Fibroblast of peridontal ligament (primary cell): ENCODE measurements at regions not wholly inside any gene's neighbourhood (a gene's known extent, or its start where the extent isn't known, plus 50 kb on each side); places are given as distances from the start of the nearest gene placed in this dataset.
"Not testable (repeated sequence)": the region's sequence is repeated elsewhere in the genome, so short reads cannot be mapped to it uniquely, and the experiment has no call there.

Experiments
- DNase-seq: peaks from one replicate; pipeline ENCODE4 v3.0.0-alpha.2; 2010; ENCODE audit errors: extremely low read depth

DNA sequence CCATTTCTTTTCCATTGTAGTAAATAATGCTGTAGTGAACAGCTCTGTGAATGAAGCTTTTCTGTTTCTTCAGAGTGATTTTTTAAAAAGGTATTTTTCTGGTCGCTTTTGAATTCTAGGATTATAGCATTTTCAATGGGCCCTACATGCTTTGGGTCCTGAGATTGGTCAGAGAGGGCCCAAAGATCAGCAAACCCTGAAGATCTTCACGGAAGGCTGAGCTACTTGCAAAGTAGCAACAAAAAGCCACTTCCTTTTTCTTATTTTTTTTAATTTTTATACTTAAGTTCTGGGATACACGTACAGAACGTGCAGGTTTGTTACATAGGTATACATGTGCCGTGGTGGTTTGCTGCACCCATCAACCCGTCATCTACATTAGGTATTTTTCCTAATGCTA lies 200.5 kb downstream of the FAT3 start:
- no peak for DNase-seq

DNA sequence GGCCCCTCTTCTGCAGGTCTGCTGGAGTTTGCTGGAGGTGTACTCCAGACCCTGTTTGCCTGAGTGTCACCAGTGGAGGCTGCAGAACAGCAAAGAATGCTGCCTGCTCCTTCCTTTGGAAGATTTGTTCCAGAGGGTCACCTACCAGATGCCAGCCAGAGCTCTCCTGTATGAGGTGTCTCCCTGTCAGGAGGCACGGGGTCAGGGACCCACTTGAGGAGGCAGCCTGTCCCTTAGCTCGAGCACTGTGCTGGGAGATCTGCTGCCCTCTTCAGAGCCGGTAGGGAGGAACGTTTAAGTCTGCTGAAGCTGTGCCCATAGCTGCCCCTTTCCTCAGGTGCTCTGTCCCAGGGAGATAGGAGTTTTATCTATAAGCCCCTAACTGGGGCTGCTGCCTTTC lies 207.9 kb downstream of the FAT3 start:
- no peak for DNase-seq

DNA sequence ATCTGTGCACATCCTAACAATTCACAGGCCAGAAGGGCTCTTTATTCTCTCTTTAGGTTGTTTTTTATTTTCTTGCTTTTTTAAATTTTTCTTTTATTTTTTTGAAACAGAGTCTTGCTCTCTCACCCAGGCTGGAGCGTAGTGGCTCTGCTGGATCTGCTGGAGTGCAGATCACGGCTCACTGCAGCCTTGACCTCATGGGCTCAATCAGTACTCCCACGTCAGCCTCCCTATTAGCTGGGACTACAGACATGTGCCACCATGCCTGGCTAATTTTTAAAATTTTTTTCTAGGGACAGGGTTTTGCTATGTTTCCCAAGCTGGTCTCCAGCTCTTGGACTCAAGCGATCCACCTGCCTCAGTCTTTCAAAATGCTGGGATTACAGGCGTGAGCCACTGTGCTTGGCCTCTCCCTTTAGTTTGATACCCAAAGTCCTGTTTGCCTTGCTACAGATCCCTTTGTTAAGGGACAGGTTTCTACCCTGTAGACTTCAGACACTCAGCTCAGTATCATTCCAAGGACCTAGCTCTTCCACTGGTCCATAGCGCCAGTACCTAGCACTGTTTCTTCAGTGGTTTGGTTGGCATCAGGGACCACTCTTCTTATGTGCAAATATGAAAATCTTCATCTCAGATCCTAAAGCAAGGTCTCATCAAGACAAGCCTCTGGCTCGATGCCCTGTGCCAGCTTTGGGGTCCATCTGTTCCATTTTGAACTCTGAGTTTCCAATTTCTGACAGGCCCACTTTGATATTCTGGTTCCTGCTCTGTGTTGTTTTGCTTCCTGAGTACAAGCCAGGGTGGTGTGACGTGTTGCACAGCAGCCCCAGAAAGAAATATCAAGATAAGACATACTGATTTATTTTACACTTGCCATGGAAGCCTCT lies 211.7 kb downstream of the FAT3 start:
- DNase-seq, result no peak

DNA sequence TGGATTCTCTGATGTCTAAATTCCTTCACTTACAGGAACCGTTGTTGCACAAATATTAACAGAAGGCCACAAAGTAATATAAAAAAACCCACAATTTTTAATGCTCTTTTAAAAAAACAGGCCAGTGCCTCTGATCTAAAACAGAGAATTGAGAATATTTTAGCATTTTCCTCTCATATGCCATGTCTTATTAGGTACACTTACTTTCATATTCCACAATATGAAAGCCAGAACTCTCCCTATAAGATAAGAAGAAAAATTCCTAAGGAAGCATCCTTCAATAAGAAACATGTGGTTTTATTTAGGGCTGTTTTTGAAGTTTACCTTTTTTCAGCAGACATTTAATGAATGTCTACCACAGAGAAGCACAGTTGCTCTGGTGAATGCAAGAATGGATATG lies 214.5 kb downstream of the FAT3 start:
- DNase-seq, result no peak

DNA sequence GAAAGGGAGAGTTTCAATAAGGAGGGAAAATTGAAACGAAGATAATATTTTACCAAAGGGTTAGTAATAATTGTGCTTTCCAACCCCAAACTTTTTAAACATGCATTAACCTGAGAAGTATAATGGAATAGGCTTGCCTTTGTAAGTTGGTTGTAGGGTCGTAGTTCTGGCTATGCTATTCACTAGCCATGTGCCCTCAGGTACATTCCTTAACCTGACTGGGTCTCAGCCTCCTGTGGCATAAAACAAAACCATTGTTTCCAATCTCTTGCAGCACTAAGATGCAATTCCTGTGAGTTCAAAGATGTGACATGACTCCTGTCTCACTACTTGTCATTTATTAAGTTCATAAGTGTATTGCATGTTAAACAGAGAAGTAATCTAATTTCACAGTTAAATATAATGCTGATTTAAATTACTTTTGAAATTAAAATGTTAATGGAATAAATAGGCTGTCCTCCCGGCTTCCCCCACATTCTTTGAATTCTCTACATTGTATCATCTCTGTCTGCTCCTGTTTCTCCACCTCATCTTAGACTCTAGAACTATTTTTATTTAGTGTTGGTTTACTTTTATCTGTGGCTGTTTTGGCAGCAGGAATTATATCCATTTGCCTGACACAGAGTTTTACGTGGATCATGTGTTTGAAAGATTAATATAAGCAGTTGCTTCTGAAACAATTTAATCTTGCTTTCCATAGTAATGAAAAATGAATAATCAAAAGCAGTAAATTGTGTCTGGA lies 216.3 kb downstream of the FAT3 start:
- DNase-seq, result no peak

DNA sequence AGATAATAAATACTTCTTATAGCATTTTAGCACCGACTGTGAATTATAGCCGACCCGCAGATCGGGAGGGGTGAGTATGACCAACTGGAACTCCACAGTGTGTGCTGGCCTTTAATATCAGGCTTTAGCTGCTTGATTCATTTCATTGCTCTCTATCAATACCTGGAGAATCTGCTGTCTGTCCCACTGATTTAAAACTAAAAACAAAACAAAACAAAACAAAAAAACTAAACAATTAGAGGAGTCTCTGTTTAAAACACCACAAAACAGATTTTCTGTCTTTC lies 216.8 kb downstream of the FAT3 start:
- no peak for DNase-seq

DNA sequence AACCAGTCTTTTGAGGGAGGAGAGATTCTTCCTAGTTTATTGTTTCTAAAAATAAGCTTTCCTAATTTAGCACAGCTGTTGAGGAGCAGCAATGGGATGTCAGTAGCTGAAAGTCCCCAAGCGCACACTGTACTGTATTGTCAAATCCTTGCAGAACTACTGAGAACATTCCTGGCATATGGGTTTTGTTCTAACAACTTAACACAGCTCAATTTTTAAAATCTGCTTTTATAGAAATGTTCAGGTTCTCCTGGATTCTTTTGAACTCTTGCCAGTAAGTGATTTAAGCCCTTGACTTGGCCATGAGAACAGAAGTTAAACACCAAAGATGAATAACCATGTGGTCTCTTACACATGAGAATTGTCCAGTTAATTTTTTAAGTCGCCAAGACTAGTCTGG lies 218.6 kb downstream of the FAT3 start:
- no peak for DNase-seq

DNA sequence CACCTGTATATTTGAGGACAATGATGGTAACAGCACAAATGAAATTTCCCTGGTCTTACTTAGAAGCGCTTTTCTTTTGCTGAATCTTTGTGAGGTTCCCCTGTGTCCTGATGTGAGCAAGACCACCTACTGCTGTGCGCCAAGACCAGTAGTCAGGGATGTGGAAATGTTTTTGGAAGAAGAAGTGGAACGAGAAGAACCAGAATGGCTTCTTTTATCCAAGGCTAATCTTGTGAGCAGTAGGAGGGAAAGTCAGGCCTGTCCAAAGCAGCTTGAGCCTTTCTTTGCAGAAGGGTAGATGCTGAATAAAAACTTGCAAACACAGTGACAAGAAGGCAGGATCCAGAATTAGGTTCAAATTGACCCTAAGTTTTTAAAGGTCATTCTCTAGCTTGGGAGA lies 223.0 kb downstream of the FAT3 start:
- DNase-seq, result no peak

DNA sequence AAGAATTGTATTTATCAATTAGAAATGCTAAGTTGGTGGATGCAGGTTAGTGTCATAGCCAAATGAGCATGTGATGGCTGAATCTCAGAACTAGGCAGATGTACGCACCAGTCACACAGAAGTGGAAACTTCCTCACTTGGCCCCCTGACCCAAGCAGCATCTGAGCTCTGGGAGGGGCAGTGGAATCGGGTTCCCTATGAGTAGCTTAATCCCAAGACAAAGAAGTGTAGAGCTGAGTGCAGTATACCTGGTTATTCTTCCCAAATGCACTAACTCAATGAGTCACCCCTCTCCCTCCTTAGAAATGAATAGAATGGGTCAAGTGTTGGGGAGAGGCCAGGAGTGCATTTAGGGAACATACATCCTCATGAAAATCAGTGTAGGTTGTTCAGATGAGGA lies 224.6 kb downstream of the FAT3 start:
- DNase-seq, result no peak

DNA sequence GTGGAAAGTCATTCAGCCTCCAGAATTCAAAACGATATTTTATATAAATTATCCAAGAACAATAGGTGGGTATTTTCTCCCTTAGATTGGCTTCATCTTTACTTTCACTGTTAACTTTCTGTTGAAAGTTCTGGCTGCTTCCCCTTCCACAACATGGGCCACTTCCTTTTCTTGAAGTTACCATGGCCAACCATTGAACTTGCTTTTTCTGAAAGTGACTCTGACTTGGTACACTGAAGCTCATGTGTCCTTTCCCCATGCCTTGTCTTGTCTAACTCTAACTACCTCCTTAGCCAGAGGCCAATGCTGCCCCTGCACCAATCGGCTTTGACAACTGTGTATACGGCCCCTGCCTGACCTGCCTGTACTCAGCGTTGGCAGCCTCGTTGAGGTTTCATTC lies 225.2 kb downstream of the FAT3 start:
- no peak for DNase-seq

DNA sequence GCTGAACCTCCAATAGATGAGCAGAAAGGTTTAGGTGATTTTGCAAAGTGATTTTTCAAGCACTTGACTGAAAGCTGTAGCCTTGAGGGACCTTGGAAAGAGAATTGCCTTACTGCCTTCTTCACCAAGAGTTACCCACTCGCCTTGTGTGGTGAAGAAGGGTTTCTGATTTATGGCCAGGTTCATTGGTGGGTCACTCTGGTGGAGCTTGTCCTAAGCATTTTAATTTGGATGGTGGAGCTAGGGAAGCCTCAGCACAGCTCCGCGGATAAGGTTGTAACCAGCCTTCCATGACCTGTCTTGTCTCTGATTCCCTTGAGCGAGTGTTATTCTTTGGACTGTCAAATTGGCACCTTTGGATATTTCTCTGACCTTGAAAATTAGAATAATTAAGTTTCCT lies 226.4 kb downstream of the FAT3 start:
- no peak for DNase-seq

DNA sequence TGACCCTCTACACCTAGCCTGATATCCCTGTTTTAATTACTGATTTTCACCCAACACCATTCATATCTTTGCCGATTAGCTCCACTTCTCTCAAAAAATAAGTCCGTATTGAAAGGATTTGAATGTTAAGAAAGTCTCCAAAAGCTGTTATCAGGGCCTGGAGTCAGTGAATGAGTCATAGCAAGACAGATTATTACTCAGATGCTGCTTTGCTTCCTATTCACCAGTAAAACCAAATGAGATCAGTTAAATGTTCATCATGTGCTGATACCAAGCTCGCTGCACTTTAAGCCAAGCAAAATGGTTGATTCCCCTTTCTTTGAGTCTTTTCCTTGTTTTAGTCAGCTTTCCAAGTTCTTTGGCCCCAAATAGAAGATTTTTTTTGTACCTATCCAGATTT lies 228.4 kb downstream of the FAT3 start:
- peak; percentile 2 for DNase-seq

DNA sequence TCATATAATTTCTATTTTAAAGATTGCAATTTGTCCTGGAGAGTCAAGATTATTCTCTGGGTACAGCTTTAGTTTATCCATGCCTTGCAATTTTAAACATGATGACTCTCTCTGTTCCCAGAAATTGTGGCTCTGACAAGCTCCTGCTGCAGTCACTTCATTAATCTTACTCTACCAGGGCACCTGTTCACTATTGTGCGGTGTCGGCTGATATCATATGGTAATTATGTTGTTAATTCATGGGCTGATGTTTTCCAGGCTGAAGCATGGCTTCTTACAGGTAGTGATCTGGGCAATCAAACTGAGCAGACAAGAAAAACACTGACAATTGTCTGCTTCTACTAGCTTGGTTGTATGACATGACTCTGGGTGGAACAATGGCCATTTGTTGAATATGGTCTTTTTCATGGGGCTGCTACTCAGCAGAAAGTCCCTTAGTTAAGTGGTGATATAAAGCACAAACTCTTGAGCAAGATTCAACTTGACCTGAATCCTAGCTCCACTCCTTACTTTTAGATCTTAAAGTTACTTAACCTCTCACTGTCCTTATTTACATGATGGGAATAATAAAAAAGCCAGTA lies 230.7 kb downstream of the FAT3 start:
- no peak for DNase-seq

DNA sequence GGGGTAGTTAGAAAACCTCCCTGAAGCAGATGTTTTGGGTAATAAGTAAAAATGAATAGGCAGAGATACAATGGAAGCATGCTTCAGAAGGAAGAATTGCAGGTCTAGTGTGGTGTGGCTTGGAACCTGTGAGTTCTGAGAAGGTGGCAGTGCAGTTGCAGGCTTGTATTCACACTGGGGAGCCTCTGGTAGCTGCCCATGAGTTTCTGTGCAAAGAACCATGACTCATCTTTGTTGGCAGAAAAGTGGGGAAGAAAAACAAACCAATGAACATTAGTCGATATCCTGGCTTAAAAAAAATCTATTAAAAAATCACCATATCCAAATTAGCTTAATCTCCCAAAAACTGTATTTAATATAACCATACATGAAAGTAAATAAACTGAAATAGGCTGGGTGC lies 232.6 kb downstream of the FAT3 start:
- DNase-seq, result no peak

DNA sequence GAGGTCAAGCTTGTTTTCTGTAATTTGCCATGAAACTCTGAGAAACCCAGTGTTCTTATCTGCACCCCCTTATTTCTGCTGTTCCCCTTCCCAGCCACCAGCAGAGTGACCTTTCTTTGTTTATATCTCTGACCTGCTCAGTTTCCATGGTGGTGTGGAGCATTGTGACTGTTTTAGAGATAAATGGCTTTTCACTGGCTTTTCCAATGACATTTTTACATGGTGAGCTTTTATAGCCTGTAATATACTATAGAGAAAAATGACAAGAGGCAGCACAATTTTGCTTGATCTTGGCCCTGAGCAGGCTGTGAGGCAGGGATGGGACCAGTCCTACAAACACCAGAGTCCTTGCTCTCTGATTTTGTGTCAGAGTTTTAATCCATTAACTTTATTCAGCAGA lies 233.9 kb downstream of the FAT3 start:
- no peak for DNase-seq

DNA sequence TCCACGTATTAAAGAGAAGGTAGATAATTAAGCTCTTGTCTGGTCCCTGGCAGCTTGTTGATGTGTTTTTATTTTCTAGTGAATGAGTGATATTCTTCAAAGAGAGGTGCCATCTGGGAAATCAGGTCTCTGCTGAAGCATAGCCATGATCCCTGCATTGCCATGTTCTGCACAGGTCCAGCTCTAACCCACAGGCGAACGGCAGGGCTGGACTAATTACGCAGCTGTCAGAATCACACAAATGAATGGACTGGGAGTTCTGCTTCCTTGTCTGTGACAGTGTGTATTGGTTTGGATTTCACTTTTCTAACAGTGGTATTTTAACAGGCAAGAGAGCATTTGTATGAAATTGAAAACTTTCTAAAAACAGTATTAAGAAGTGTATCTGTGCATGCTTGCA lies 235.6 kb downstream of the FAT3 start:
- DNase-seq, result no peak

DNA sequence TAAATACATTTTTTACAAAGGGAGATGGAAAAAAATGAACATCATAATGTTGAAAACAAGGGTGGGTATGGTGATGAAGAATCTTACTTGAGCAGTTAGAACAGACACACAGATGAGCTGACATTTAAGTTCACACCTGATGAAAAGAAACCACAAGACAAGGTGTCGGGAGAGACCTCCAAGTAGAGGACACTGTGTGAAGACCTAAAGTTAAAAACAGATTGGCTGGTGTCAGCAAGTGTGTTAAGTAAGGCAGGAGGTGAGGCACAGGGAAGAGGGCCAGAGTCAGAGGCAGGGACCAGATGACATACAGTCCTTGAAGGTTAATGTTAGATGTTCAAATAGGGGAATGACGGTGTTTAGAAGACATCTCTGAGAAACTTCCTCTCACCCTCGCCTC lies 236.8 kb downstream of the FAT3 start:
- DNase-seq, result no peak

DNA sequence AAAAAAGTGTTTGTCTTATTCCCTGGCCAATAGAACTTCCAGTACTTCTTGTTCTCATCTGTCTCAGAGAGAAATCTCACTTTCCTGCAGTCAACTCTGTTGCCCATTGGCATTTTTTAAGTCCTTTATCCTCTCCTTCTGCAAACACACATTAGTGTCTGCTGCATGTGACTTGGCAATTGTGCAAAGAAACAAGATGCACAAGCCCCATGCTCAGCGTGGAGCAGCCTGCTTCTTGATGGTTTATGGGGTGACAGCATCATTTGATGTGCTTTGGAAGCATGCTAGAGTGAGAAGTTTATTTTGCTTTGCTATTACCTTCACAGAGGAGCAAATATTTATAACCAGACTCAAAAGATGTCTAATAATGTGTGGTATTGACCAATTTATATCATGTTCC lies 238.2 kb downstream of the FAT3 start:
- DNase-seq, result no peak

DNA sequence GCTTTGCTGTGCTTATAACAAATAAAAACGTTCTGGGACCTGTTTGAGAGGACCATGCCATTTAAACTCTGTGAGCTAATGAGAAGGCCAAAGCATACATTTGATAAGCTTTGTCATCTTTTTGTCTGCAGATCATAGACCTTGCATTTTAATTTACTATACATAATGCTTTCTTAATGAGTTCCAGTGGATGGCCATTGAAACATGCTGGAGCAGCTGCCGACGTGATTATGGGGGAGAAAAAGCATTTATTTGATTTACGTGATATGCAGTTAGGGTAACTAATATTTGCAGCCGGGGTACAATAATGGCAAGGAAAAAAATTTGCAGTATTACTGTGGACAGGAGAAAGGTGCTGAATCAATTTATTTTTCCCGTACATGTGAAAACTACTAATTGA lies 240.2 kb downstream of the FAT3 start:
- no peak for DNase-seq

DNA sequence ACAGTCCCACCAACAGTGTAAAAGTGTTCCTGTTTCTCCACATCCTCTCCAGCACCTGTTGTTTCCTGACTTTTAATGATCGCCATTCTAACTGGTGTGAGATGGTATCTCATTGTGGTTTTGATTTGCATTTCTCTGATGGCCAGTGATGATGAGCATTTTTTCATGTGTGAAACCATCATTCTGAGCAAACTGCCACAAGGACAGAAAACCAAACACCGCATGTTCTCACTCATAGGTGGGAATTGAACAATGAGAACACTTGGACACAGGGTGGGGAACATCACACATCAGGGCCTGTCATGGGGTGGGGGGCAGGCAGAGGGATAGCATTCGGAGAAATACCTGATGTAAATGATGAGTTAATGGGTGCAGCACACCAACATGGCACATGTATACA lies 240.8 kb downstream of the FAT3 start:
- DNase-seq, result not testable (repeated sequence)

DNA sequence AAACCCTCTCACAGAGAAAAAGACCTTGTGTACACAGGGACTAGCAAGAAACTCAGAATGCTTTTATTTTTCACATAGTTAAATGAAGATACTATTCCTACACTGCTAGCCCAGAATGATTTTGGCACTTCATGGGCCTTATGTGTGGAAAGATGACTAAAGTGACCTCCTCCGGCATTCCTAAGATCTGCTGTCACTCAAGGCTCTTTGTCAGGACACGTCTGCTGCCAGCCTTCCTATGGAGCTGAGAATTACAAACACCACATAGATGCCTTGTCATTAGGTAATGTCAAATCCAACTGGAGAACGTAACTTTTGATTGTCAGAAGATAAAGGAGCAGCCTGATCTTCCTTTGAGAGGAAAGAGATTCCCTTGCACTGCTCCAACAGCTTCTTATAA lies 249.1 kb downstream of the FAT3 start:
- no peak for DNase-seq

DNA sequence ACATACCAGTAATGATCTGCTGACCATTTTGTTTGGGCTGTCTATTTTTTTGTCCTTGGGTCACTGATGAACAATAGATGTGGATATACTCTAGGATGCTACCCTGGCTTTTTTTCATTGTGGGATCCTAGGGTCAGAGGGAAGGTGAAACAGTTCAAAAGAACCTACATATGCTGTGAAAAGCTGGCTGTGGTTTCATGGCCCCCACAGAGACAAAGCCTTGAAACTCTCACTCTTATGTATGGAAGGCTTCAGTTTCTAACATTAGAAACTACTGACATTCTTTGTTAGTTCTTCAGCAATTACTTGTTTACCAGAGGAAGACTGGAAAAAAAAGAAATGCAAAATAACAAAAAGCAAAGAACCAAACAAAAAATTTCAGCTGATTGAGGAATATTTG lies 250.7 kb downstream of the FAT3 start:
- no peak for DNase-seq

DNA sequence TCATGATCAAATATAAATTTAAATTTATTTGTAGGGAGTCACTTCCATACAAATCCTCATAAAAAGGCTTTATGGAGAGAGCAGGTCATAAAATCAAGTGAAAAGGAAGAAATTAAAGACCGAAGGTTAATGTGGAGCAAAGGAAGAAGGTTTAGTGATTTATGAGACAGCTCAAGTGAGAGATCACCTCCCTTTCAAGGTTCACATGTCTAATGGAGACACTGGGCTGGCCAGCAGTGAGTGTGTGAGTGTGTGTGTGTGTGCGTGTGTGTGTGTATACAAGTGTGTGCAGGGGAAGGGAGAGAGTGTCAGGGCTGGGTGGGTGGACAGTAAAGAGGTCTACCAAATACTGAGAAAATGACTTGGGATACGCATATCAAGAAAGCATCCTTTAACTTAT lies 251.2 kb downstream of the FAT3 start:
- DNase-seq, result no peak
